ENCODE measurements at regions not wholly inside any gene's neighbourhood (a gene's known extent, or its start where the extent isn't known, plus 50 kb on each side); places are given as distances from the start of the nearest gene placed in this dataset.

DNA sequence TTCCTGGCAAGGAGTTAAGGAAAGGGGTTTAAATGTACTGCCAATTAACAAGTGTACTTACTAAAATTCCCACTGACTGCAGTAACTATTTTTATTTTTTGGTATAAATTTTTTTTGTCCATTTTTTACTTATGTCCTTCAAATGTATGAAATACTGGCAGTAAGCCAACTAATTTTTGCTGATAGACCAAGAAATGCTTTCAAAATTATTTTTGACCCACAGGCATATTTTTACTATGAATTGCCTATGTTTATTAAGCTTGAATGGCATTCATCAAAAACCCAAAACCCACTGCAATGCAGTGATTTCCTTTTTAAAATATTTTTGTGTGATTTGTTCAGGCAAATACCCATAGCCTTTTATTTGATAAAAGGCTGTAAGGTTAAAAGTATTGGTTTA lies 560.1 kb downstream of the UTRN start:
- TF ChIP-seq, protein P1, sequence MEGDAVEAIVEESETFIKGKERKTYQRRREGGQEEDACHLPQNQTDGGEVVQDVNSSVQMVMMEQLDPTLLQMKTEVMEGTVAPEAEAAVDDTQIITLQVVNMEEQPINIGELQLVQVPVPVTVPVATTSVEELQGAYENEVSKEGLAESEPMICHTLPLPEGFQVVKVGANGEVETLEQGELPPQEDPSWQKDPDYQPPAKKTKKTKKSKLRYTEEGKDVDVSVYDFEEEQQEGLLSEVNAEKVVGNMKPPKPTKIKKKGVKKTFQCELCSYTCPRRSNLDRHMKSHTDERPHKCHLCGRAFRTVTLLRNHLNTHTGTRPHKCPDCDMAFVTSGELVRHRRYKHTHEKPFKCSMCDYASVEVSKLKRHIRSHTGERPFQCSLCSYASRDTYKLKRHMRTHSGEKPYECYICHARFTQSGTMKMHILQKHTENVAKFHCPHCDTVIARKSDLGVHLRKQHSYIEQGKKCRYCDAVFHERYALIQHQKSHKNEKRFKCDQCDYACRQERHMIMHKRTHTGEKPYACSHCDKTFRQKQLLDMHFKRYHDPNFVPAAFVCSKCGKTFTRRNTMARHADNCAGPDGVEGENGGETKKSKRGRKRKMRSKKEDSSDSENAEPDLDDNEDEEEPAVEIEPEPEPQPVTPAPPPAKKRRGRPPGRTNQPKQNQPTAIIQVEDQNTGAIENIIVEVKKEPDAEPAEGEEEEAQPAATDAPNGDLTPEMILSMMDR (IDR thresholded peaks at IDR 0.05; ENCODE audit: low read length), result no peak
- no peak for TF ChIP-seq EZH2 (optimal IDR thresholded peaks at IDR 0.05; ENCODE audit: low read depth, low read length)
